Activated CD4-positive, alpha-beta T cell treated with anti-CD3 and anti-CD28 coated beads, Interleukin-2, Interleukin-4, amounts not matched to agents 100 ng/mL and 50 ng/mL, durations not matched to agents 16 hours and 8 hours (primary cell): ENCODE measurements at regions not wholly inside any gene's neighbourhood (a gene's known extent, or its start where the extent isn't known, plus 50 kb on each side); places are given as distances from the start of the nearest gene placed in this dataset.

ENCODE experiments used
- DNase-seq: peaks from one replicate; pipeline ENCODE4 v3.0.0-alpha.2; 2020; ENCODE audit warnings: low spot score

DNA sequence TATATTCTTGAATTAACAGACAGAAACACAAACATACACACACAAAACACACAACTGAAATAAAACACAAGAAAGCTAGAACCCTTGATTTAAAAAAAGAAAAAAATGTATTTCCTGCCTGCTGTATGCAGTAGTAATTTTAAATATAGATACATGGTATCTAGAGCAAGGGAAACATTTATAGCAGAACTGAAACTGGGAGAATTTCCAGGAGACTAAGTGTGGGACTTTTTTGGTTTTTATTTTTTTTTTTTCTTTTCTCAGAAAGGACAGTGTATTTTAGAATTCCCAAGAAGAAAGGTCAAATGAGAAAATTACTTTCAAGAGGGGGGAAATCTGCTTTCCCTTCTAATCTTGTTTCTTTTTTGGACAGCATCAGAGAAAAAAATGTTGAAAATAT lies 558.9 kb upstream of the PKDCC start:
- no peak for DNase-seq

DNA sequence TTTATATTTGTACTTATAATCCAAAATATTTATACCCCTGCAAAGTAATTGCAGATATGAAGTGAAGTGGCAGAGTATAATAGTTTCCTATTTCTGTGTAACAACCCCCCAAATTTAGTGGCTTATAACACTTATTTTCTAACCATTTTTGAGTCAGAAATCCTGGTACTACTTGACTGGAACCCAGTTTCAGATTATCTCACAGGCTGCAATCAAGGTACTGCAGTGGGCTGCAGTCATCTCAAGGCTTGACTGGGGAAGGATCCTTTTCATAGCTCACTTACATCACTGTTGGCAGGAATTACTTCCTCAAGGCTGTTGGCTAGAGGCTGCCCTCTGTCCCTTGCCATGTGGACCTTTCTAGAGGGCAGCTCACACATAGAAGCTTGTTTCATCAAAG lies 558.2 kb upstream of the PKDCC start:
- DNase-seq: no peak

DNA sequence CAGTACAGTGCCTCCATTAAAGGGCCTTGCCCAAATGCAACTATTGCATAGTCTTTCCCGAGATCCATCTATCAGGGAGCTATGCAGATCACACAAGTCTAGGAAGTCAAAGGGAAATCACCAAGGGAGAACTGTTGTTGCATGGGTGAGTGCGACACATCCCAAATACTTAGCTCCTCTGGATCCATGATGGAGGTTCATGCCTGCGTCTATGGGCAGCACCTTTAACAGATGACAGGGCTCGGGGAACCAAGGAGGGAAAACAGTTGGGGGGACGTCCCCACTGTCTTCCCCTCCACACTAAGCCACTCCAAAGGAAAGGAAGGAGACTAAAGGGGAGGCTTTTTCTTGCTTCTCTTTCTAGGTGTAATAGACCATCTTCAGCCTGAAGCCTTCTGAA lies 552.8 kb upstream of the PKDCC start:
- DNase-seq: no peak

DNA sequence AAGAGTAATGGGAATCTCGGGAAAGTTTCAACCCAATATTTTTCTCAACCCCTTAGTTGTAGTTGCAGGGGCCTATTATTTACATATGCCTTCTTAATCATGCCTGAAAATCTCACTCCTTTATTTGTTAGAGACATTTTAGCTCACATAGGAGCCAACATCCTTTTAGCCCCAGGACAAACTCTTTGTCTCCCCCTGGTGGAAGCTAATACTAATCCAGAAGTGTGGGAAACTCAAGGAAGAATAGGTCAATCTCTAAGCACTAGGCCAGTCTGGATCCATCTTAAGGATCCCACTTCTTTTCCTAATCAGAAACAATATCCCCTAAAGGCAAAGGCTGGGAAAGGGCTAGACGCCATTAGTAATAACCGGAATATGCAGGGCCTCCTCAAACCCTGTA lies 550.9 kb upstream of the PKDCC start:
- peak; percentile 5 for DNase-seq

DNA sequence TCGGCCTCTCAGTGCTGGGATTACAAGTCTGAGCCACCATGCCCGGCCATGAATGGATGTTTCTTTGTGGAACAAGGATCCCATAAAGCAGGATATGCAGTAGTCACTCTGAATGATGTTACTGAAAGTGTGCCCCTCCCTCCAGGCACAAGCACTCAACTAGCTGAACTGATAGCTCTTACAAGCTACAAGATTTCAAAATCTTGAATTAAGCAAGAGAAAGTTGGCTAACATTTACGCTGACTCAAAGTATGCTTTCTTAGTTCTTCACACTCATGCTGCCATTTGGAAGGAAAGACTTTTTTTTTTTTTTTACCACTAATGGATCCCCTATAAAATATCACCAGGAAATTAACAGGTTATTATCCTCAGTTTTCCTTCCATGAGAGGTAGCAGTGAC lies 549.0 kb upstream of the PKDCC start:
- DNase-seq: no peak

DNA sequence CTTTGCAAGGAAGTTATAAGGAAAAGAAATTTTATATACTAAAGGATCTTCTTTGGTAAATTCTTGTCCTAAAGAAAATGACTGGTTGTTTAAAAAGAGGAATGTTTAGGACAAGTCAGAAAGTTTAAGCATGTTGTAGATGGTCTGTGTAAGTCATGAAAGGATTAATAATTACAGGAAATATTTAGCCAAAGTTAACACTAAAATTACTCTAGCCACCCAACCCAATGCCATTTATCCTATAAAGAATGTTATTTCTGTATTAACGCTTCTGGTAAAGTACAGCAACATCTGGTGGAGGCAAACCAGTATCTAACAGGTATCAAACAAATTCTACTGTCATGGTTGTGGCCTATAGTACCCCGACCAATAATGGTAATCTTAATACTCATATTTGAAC lies 546.9 kb upstream of the PKDCC start:
- no peak for DNase-seq

DNA sequence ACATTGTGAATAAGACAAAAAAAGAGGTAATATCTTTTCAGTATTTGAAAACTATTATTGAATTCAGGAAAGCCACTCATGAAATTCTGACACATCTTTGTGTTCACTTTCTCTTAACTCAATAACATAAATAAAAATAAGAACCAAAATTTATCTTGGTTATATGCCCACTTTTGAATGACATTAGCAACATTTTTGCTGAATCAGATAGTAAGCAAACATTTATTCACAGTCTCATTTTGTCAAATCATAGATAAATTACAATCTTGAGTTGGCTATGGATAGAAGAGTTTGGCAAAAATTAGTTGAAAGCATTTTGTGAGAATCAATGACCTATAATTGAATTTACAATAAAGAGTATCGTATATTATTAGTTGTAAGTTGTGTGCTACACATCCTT lies 545.1 kb upstream of the PKDCC start:
- no peak for DNase-seq

DNA sequence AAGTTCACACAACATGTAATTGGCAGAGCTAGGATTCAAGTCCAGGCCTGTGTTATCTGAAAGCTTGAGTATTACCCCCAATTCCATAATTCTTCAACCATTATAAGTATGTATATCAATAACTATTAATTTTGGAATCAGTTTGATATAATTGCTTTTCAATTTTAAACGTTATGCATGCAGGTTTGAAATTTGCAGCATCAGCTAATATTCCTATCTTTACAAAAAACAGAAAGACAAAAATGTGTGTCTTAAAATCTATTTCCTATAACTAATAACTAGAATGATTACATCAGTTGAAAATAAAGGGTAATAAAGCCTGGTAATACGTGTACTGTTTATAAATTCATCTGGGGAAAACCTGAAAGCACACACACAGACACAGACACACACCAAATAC lies 543.3 kb upstream of the PKDCC start:
- no peak for DNase-seq

DNA sequence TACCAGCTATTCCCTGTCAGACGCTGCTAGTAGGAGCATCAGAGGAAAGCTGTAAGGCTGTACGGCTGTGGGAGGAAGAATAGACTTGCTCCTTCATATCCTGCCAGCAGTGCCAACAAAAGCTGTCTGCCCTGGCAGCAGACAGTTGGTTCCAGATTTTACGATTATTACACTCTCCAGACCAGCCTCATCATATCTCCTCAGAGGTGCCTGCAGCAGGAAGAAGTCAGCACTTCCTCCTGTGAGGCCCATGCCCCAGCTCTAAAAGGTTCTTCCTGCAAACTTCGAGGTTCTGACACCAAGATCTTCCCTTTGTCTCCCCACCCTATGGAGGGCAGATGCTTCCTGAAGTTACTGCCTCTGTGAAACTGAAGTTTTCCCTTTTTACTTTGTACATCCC lies 537.7 kb upstream of the PKDCC start:
- no peak for DNase-seq

DNA sequence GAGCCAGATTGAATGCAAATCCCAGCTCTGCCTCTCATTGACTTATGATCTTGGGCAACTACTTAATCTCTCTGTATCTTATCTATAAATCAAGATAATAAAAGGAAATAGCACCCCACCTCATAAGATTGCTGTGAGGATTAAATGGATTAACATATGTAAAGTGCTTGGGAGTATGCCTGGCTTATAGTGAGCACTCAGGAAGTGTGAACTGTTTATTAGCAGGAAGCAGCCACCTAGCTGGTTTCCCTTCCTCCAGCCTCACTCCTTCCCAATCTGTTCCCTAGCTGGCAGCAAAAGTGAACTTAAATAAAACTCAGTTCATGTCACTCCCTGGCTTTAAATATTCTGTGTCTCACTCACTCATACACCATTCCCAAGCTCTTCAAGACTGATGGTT lies 526.6 kb upstream of the PKDCC start:
- DNase-seq: no peak

DNA sequence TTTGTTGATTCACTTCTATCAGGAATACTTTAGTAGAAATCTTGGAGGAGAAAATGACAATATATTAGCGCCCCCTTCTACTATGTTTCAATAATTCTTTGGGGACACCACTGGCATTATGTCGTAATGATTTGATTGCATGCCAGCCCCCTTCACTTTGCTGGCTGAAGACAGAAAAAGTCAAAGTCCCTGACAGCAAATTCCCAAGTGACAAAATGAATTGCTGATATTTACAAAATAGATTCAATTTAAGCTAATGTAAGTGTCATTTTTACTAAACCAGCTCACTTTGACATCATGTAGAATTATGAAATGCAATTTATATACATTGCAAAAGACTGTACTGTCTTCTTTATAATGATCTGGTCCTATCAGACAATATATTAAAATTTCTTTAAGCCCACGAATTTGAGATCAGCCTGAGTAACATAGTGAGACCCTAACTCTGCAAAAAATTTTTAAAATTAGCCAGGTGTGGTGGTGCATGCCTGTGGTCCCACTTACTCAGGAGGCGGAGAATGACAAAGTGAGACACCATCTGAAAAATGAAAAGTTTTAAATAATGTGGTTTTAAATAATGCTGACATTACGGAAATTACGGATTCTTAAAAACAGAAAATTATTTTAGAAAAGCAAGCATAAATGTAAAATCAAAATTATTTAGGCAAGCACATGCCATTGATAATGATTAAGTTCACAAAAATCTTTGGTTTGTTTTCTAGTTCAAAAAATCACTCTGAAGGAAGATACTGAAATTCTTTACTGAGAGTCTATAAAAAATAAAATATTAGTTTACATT lies 520.1 kb upstream of the PKDCC start:
- DNase-seq: no peak

DNA sequence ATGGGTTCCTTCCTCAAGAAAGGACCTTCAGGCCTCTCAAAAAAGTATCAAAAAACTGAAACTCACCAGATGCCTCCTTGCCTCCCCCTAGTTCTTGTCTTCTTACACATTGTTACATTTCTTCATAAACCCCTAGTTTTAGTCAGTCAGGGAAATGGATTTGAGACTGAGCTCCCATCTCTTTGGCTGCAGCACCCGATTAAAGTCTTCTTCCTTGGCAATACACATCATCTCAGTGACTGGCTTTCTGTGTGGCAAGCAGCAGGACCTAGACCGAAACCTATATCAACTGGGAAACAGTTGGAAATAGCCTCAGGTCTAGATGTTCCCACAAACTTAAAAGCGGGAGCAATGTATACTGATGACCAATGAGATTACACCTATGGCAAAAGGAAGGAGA lies 512.2 kb upstream of the PKDCC start:
- no peak for DNase-seq

DNA sequence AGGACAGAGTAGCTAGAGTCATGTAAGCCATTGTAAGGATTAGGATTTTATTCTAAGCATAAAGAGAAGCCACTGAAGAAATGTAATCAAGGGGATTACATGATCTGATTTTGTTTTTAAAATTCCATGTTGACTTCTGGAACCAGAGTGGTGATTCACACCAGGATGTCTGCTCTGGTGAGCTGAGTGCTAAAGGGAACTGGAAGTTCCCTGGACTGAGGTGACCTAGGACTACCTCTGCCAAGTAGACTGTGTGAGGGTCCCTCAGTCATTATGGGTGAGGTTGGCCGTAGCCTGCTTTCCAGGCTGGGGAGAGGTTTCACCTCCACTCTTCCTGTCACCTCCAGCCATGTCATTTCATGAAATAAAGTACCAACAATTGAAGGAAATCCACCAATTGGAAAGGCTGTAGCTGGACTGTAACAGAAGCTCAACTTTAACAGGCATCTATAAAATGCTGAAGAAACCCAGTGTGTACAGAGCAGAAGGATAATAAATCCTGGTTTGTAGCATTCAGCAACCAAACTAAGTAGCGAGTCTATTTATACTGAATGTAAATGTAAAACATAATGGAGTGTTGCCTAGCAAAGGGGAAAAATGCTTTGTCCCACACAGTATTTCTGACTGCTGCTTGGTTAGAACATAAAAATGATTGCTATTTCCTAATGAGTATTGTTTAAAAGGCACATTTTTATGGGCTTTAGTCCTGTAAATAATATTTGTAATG lies 507.4 kb upstream of the PKDCC start:
- DNase-seq: no peak

DNA sequence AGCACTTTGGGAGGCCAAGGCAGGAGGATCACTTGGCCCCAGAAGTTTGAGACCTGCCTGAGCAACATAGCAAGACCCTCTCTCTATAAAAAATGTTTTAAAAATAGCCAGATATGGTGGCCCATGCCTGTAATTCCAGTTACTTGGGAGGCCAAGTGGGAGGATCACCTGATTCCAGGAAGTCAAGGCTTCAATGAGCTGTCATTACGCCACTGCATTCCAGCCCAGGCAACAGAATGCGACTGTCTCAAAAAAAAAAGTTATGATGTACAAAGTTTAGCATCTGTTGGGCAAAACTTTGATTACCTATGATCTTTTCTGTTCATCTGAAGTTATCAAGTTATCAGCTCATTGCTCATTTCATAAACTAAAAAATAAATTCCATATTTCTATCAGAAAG lies 504.1 kb upstream of the PKDCC start:
- no peak for DNase-seq

DNA sequence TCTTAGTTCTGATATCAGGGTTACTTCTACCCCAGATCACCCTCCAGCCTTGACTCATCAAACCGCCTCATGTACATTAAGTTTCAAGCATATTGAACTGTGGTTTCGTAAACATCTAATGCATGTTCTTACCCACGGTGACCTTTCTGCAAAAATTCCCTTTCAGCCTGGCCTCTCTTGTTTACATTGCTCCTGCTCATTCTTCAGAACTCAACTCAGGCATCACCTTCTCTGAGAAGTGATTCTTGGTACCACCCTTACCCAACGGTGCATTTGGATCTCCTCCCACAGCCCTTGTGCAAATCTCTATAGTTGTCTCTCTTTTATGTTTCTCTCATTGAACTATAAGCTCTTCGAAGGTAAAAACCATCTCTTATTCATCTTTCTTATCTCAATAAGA lies 503.1 kb upstream of the PKDCC start:
- DNase-seq: no peak

DNA sequence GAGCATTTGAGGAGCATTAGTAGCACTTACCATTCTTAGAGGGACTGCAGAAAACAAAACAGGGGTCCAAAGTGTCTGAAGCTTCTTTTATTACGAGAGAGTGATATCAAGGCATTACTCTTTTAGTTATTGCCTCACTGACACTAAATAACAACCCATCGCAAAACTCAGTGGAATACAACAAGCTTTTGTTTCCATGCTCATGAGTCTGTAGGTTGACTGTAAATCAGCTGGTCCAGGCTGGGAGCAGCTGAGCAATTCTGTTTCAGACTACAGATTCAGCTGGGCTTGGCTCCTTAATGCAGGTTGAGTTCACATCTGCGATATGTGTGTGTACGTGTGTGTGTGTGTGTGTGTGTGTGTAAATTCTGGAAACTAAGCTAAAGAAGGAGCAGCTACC lies 501.8 kb upstream of the PKDCC start:
- DNase-seq: no peak

DNA sequence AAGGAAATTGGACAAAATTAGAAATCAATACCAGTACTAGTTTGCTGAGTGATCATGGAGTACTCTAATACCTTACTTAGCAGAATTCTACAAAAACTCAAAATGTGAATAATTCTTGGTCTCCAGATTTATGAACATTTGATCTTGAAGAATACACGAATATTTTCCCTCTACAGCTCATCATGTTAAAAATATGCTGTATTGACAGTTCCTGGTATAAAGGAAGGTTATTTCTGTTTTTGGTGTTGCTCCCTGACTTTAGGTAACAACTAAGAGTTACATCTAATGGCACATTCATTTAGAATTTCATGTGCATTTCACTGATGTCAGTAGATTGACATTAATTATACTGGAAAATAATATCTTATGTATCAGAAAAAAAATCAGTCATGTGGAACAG lies 479.2 kb upstream of the PKDCC start:
- DNase-seq: no peak

DNA sequence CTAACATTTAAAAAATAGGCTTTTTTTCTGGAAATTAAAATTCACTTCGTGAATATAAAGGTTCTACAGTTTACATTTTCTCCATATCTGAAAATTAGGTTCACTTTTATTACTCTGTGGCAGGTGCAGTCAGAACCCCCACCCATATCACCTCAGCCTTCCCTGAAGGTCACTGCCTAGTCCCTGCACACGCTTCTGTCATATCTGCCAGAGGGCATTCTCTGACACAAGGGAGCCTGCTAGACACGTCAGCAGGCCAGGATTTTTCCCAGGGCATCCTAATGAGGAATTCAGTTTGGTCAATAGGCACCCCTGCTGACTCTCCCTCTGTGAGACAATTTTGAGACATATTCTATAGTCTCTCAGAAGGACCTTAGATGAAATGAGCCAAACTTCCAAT lies 475.7 kb upstream of the PKDCC start:
- DNase-seq: no peak

DNA sequence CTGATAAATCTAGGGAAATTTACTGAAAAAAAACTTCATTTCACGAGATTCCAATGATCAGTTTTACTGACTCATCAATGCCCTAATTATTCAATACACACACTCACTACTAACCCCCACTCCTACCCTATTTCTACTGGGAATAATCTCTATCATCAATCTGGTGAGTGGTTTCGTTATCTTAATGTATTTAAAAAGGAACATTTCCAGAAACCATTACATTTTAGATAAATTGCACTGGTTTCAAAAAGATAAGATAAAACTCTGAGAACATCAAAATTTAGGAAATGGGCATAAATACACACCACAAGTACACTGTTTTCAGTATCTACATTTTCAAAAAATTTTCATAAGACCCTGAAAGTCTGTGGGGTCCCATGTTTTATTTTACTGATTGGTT lies 471.4 kb upstream of the PKDCC start:
- DNase-seq: no peak

DNA sequence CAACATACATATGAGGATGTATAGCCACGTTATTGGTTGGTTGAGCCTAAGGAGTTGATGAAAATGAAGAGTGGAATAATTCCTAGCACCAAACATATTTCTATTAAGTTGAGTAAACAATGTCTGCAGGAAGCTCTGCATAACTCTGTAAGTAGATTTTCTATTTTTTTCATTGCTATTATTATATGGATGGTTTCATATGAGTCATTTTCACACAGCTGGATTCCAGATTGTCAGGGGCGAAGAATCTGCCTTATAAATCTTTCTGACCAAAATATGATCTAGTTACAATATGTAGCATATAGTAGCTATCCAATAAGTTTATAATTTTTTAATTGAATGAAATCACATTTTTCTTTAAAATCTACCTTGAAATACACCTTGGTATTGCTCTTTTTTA lies 468.0 kb upstream of the PKDCC start:
- no peak for DNase-seq

DNA sequence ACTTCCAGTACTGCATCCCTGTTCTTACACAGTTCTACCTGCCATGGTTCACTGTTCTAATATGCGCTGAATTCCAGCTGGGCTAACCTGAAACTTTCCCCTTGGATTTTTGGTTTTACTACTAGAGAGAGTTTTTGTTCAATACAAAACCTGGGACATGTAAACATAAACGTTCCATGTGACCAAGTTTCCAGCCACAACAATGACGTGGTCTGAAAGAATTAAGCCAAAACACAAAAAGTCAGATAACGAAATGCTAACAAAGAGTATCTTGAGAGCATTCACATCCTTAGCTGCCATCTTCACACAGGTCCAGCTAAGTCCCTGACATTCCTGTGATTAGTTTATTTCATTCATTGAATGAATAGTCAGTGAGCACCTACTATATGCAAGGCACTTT lies 467.0 kb upstream of the PKDCC start:
- DNase-seq: no peak

DNA sequence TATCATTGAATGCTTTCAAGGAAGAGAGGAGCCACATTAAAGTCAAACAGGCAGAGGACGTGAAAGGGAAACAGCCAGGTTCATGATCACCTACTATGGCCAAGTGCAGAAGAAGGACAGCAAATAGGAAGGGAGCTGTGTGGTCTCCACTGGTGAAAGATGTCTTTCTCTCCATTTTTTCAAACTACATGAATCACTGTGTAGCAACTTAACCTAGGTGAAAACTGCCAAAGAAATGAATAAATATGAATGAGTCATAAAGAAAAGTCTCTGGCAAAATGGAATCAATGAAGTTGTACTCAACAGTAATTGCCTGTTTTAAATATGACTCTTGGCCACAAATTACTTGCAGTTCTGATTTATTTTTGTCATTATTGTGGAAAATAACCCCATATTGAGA lies 452.6 kb upstream of the PKDCC start:
- DNase-seq: no peak

DNA sequence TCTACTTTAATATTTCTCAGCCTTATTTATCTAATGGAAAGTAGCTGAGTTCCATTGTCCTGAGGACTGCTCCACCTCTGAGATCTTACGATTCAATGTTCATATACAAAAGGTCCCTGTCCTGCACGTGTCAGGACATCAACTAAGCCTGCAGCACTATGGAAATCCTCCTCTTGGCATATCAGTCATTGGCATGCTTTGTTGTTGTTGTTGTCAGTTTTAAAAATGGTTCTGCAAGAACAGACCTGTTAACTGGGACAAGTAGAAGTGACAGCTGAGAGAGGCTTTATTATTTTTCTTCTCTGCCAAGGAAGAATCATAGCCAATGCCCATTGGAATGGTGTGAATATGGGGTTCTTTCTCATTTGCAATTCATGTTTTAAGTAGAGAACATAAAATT lies 450.1 kb upstream of the PKDCC start:
- no peak for DNase-seq
